ENCODE measurements at regions not wholly inside any gene's neighbourhood (a gene's known extent, or its start where the extent isn't known, plus 50 kb on each side); places are given as distances from the start of the nearest gene placed in this dataset.
"Not testable (repeated sequence)": the region's sequence is repeated elsewhere in the genome, so short reads cannot be mapped to it uniquely, and the experiment has no call there.

DNA sequence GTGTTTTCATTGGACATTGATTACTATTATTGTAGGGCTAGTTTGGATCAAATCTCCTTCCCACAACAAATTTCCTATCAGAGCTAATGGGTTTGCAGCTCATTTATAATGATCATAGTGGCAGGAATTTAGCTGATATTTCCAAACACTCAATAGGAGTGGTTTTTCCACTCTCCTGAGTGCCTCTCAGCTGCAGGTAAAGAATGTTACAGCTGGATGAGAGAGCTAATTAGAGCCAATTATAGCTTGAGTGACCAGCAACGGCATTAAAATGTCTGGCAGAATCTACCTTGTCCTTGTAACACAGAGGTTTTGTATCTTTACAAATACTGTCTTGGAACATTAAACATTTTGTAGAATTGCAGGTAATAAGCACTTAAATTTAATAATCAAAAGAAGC, 602.8 kb upstream of the EPHA5 start:
- TF ChIP-seq, protein P1, sequence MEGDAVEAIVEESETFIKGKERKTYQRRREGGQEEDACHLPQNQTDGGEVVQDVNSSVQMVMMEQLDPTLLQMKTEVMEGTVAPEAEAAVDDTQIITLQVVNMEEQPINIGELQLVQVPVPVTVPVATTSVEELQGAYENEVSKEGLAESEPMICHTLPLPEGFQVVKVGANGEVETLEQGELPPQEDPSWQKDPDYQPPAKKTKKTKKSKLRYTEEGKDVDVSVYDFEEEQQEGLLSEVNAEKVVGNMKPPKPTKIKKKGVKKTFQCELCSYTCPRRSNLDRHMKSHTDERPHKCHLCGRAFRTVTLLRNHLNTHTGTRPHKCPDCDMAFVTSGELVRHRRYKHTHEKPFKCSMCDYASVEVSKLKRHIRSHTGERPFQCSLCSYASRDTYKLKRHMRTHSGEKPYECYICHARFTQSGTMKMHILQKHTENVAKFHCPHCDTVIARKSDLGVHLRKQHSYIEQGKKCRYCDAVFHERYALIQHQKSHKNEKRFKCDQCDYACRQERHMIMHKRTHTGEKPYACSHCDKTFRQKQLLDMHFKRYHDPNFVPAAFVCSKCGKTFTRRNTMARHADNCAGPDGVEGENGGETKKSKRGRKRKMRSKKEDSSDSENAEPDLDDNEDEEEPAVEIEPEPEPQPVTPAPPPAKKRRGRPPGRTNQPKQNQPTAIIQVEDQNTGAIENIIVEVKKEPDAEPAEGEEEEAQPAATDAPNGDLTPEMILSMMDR (conservative IDR thresholded peaks at IDR 0.05; ENCODE audit: low read depth, low read length), result no peak
- DNase-seq (ENCODE audit: low read depth), result no peak

DNA sequence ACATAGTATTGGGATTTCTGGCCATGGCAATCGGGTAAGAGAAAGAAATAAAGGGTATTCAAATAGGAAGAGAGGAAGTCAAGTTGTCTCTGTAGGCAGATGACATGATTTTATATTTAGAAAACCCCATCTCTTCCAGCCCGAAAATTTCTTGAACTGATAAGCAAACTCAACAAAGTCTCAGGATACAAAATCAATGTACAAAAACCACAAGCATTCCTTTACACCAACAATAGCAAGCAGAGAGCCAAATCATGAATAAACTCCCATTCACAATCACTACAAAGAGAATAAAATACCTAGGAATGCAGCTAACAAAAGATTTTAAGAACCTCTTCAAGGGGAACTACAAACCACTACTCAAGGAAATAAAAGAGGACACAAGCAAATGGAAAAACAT, 600.1 kb upstream of the EPHA5 start:
- not testable (repeated sequence) for H3K4me3 ChIP-seq (ENCODE audit: low read depth, low read length); DNase-seq (ENCODE audit: low read depth)

More for the DNA sequence above, 602.8 kb upstream of the EPHA5 start:
- no peak overlapping the region for H3K4me3 ChIP-seq (ENCODE audit: low read depth, low read length)

DNA sequence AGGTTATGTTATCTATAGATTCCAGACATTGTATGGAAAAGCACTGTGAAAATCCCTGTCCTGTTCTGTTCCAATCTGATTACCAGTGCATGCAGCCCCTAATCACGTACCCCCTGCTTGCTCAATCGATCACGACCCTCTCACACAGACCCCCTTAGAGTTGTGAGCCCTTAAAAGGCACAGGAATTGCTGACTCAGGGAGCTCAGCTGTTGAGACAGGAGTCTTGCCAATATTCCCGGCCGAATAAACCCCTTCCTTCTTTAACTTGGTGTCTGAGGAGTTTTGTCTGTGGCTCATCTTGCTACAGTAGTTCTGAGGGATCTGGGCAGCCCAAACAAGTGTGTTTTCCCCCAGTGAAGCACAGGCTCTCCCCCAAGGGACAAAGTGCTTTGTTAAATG, 596.3 kb upstream of the EPHA5 start:
- not testable (repeated sequence) for H3K4me3 ChIP-seq (ENCODE audit: low read depth, low read length); DNase-seq (ENCODE audit: low read depth)

DNA sequence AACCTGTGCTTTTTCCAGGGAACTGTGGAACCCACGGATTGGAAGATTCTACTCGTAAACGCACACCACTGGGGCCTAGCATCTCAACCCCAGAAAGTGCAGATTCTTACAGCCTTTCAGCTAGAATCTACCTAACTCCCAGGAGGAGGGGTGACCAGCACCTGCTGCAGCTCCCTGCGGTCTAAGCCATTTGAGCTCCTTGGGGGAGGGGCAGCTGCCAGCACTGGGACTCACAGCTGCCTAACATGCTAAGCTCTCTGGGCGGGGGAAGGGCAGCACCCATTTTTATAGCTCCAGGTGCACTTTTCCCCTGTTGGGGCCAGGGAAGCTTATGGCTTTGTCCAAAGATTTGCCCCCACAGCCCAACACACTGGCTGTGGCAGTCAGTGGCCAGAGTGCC, 595.7 kb upstream of the EPHA5 start:
- TF ChIP-seq, protein P1 (conservative IDR thresholded peaks at IDR 0.05; ENCODE audit: low read depth, low read length), result no peak
- no peak for DNase-seq (ENCODE audit: low read depth)
- no peak overlapping the region for H3K4me3 ChIP-seq (ENCODE audit: low read depth, low read length)

DNA sequence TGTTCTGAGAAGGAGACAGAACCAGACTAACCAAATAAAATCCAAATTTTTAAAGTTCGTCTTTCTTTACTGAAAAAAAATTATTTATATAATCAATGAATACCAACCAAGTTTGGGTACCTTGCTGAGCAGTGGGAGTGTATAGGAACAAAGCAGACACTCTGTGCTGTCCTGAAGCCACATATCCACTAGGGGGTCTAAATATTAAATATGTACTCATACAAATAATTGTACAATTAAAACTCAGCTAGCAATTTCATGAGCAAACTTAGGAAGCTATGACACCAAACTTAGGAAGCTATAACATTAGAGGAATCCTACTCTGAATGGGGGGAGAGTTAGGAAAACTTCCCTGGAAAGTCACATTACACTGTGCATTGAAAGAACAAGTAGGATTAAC, 582.0 kb upstream of the EPHA5 start:
- H3K4me3 ChIP-seq (ENCODE audit: low read depth, low read length), result no peak overlapping the region
- DNase-seq (ENCODE audit: low read depth), result no peak
- TF ChIP-seq, protein P1 (conservative IDR thresholded peaks at IDR 0.05; ENCODE audit: low read depth, low read length), result no peak

DNA sequence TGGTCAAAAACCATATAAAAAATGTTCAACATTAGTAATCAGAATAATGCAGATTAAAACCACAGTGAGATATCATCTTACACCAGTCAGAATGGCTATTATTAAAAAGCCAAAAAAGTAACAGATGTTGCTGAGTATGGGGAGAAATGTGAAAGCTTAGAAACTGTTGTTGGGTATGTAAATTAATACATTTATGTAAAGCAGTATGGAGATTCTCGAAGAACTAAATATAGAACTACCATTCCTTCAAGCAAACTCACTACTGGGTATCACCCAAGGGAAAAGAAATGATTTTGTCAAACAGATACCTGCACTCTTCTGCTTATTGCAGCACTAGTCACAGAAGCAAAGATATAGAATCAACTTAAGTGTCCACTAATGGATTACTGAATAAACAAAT, 576.4 kb upstream of the EPHA5 start:
- TF ChIP-seq, protein P1 (conservative IDR thresholded peaks at IDR 0.05; ENCODE audit: low read depth, low read length), result no peak
- H3K4me3 ChIP-seq (ENCODE audit: low read depth, low read length), result no peak overlapping the region
- no peak for DNase-seq (ENCODE audit: low read depth)

DNA sequence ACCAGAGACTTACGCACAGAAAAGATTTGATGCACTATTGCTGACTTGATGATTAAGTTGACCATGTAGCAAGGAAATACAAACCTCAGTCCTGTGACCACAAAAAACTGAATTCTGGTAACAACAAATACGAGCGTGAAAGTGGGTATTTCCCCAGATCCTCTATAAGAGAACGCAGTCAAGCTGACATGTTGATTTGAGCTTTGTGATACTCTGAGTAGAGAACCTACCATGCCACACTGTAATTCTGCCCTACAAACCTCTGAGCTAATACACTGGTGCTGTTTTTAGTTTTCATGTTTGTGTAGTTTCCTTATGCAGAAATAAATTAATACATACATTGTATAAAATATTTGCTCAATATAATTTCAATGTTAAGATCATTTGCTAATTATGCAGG, 565.6 kb upstream of the EPHA5 start:
- no peak for DNase-seq (ENCODE audit: low read depth)
- no peak overlapping the region for H3K4me3 ChIP-seq (ENCODE audit: low read depth, low read length)
- TF ChIP-seq, protein P1 (conservative IDR thresholded peaks at IDR 0.05; ENCODE audit: low read depth, low read length), result no peak

DNA sequence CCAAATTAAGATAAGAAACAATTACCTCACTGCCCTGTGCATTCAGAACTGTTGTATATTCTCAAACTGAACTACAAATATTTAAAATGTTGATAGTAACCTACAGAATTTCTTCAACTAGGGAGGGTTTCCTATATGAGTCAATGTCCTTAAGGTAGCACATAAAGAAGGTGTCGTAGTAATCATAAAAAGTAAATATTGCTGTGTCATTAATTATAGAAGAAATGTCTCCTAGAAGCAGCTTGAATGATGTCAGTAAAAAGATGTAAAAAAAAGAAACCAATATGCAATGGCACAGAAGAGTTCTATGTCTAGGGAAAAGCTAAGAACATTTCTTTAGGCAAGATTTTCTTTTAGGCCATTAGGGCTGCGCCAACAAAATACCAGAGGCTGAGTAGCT, 559.6 kb upstream of the EPHA5 start:
- TF ChIP-seq, protein P1 (conservative IDR thresholded peaks at IDR 0.05; ENCODE audit: low read depth, low read length), result no peak
- no peak for DNase-seq (ENCODE audit: low read depth)
- no peak overlapping the region for H3K4me3 ChIP-seq (ENCODE audit: low read depth, low read length)
